Tibial nerve (tissue), 4 donors: ENCODE measurements at regions not wholly inside any gene's neighbourhood (a gene's known extent, or its start where the extent isn't known, plus 50 kb on each side); places are given as distances from the start of the nearest gene placed in this dataset.

Experiments
- DNase-seq, 2 donors: peaks; one replicate each; pipeline ENCODE4 v3.0.0-alpha.2; 2019; ENCODE audit warnings: low spot score in 2 of 2
- H3K27ac ChIP-seq, 4 donors: fragments of 200-600 bp; sonication (generic) in 3 of 4; one replicate each; pipeline ENCODE4 v1.5.1; 2017 to 2019; ENCODE audit warnings: mild to moderate bottlenecking in 1 of 4
- H3K27me3 ChIP-seq, 2 donors: fragments of 200-600 bp; sonication (generic) in 1 of 2; one replicate each; pipeline versions ENCODE4 v1.5.1 to v1.6.0; 2017 to 2019
- H3K36me3 ChIP-seq, 3 donors: fragments of 200-600 bp; sonication (generic); one replicate each; pipeline ENCODE4 v1.5.1; 2018 to 2019
- H3K4me1 ChIP-seq, 4 donors: fragments of 200-600 bp; sonication (generic) in 3 of 4; one replicate each; pipeline ENCODE4 v1.5.1; 2017 to 2019
- H3K4me3 ChIP-seq, 4 donors: fragments of 200-600 bp; sonication (generic) in 3 of 4; one replicate each; pipeline ENCODE4 v1.5.1; 2017 to 2019; ENCODE audit warnings: mild to moderate bottlenecking in 1 of 4, moderate library complexity in 1 of 4
- H3K9me3 ChIP-seq, 4 donors: fragments of 200-600 bp; sonication (generic) in 3 of 4; one replicate each; pipeline ENCODE4 v1.5.1; 2017 to 2019
- EP300 ChIP-seq, 2 donors: sonication (generic); formaldehyde crosslinking; IDR thresholded peaks; one replicate each; pipeline ENCODE4 v1.6.1; 2017; ENCODE audit warnings: antibody characterized with exemption in 2 of 2, mild to moderate bottlenecking in 1 of 2
- POLR2A ChIP-seq, 2 donors: fragments of 450-650 bp; IDR thresholded peaks; one replicate each; pipeline ENCODE4 v1.6.1; 2017; ENCODE audit warnings: antibody characterized with exemption in 2 of 2, mild to moderate bottlenecking in 2 of 2, moderate library complexity in 2 of 2
- WGBS, 2 donors: methylation state at CpG; one replicate each; pipeline ENCODE4 v1.1.5; 2018; 5-methylcytosine and 5-hydroxymethylcytosine counted together
- TF ChIP-seq, protein P1 (sequence below), 5 experiments: fragments of 200-600 bp in 3 of 5; fragments of 450-650 bp in 2 of 5; sonication (generic) in 3 of 5; IDR thresholded peaks; one replicate each; pipeline ENCODE4 v1.5.1; 2016 to 2019; ENCODE audit warnings: antibody characterized with exemption in 5 of 5, mild to moderate bottlenecking in 3 of 5, moderate library complexity in 2 of 5

DNA sequence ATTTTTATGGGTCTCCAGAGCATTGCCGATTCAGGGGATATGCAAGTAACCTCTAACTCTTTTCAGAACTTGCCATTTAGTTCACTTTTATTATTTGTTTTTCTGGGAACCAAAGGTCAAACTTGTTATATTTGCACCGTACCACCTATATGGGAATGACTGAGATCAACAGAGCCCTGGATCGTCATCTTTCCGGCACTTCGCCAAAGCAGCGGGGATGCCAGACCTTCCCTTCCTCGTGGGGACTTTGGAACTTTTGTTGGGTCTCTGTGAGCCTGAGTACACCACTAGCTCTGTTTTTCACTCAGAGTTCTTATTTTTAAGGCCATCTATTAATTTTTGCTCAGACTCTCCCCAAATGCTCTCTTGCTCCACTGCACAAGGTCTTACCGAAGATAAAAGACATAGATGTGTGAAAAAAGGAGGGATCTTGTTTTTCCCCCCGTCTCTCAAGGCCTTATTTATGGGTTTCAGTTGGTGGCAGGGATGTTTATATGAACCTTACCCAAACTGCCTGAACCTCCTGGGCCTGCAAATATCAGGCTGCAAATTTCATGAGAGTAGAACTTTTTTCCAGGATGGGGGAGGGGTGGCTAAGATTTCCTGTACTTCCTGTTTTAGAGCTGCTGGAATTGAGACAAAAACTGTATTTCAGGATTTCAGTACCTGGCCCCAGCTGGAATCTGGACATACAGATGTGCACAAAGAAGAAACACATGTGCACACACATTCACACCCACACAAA is 350.3 kb downstream of the HRH4 start:
- peaks cover 0 to 9% (median 0%) of the 10 kb centered on the region in 4 donors for H3K9me3 ChIP-seq
- 77 to 85% methylated on average over 9 of the region's 9 CpGs for WGBS, 2 donors
- H3K4me3 ChIP-seq: no peak overlapping the region
- no peaks in the 10 kb centered on the region for H3K4me1 ChIP-seq
- H3K27me3 ChIP-seq: no peaks in the 10 kb centered on the region
- no peaks in the 10 kb centered on the region for H3K36me3 ChIP-seq
- DNase-seq: no peak
- H3K27ac ChIP-seq: no peak overlapping the region
- TF ChIP-seq, protein P1, sequence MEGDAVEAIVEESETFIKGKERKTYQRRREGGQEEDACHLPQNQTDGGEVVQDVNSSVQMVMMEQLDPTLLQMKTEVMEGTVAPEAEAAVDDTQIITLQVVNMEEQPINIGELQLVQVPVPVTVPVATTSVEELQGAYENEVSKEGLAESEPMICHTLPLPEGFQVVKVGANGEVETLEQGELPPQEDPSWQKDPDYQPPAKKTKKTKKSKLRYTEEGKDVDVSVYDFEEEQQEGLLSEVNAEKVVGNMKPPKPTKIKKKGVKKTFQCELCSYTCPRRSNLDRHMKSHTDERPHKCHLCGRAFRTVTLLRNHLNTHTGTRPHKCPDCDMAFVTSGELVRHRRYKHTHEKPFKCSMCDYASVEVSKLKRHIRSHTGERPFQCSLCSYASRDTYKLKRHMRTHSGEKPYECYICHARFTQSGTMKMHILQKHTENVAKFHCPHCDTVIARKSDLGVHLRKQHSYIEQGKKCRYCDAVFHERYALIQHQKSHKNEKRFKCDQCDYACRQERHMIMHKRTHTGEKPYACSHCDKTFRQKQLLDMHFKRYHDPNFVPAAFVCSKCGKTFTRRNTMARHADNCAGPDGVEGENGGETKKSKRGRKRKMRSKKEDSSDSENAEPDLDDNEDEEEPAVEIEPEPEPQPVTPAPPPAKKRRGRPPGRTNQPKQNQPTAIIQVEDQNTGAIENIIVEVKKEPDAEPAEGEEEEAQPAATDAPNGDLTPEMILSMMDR (IDR thresholded peaks at IDR 0.05): no peak
- no peak for TF ChIP-seq POLR2A (IDR thresholded peaks at IDR 0.05)
- TF ChIP-seq EP300 (IDR thresholded peaks at IDR 0.05): no peak

DNA sequence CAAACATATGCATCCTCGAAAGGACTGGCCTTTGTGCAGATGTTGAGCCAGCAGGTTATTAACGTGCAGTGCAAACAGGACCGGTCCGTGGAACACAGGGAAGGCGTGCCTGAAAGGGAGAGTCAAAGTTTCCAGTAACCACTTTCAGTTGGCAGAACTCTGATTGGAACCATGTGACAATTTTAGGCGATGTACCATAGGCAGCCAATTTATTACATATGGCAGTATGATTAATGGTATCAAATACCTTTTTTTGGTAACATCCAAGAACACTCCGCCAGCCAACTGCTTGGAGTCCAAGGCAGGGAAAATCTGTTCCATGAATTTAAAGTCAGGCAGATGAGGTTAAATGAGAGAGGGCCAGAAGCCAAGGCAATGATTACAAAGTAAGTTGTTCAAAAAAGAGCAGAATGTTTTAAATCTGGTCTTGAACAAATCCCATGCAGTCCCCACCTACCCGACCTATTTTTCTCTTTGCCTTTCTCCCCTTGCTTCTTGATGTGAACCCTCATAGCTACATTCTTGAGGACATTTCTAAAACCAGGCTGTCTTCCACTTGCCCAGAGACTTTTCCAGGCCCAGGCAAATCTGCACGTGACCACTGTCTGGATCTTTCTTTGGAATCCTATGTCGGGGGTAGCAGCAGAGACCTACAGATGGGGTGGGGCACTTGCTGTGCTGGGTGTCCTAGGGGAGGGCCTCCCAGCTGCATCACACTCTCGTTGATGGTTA is 351.7 kb downstream of the HRH4 start:
- DNase-seq: no peak
- 72 to 73% methylated on average over 11 of the region's 11 CpGs for WGBS, 2 donors
- Histone ChIP-seq H3K9me3 (peaks cover 0 to 9% (median 0%) of the 10 kb centered on the region in 4 donors), H3K27me3 (no peaks in the 10 kb centered on the region), H3K27ac (no peak overlapping the region), H3K4me3 (no peak overlapping the region), H3K36me3 (no peaks in the 10 kb centered on the region), H3K4me1 (no peaks in the 10 kb centered on the region)
- no peak for TF ChIP-seq EP300 (IDR thresholded peaks at IDR 0.05)

DNA sequence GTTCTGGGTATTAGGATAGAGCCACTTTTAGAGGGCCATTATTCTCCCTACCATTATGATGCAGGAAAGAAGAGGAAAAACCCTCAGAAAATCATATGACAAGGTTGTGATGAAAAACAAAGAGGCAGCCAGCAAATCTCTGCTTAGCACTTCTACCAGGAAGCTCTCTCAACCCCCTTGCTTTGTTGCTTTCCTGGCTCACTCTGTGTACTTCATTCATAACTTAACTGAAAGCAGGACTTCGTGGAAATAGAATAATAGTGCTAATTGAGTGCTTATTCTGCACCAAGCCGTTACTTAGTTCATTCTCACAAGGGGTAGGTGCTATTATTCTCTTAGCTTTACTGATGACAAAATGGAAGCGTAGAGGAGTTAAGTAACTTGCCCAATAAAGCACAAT is 354.1 kb downstream of the HRH4 start:
- DNase-seq: no peak
- TF ChIP-seq, protein P1 (IDR thresholded peaks at IDR 0.05): no peak
- TF ChIP-seq EP300 (IDR thresholded peaks at IDR 0.05) (no peak), POLR2A (IDR thresholded peaks at IDR 0.05) (no peak)
- no peak overlapping the region for H3K27ac ChIP-seq
- H3K36me3 ChIP-seq: no peaks in the 10 kb centered on the region
- no peaks in the 10 kb centered on the region for H3K27me3 ChIP-seq
- H3K4me1 ChIP-seq: no peaks in the 10 kb centered on the region
- H3K9me3 ChIP-seq: no peaks in the 10 kb centered on the region
- no peak overlapping the region for H3K4me3 ChIP-seq
- 38 to 42% methylated on average over 3 of the region's 3 CpGs for WGBS, 2 donors

DNA sequence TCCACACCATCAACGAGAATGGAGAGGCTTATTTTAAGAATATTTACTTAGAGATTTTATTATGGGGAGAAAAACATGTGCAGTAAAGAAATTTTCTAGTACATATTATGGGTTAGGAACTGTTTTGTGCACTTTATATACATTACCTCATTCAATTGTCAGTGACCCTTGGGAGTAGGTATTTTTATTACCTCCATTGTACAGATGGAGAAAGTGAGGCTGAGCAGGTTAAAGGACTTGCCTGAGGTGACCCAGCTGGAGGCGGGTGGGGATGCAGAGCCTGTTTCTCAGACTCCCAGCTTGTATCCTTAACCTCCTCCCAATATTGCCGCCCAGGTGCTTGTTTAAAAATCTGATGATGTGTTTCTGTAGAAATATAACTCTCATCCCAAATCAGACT is 356.7 kb downstream of the HRH4 start:
- H3K9me3 ChIP-seq: no peaks in the 10 kb centered on the region
- DNase-seq: no peak
- TF ChIP-seq POLR2A (IDR thresholded peaks at IDR 0.05): no peak
- TF ChIP-seq, protein P1 (IDR thresholded peaks at IDR 0.05): no peak
- no peak for TF ChIP-seq EP300 (IDR thresholded peaks at IDR 0.05)
- no peaks in the 10 kb centered on the region for H3K4me1 ChIP-seq
- no peaks in the 10 kb centered on the region for H3K27me3 ChIP-seq
- H3K36me3 ChIP-seq: no peaks in the 10 kb centered on the region
- no peak overlapping the region for H3K27ac ChIP-seq
- no peak overlapping the region for H3K4me3 ChIP-seq
- 82 to 88% methylated on average over 3 of the region's 3 CpGs for WGBS, 2 donors

DNA sequence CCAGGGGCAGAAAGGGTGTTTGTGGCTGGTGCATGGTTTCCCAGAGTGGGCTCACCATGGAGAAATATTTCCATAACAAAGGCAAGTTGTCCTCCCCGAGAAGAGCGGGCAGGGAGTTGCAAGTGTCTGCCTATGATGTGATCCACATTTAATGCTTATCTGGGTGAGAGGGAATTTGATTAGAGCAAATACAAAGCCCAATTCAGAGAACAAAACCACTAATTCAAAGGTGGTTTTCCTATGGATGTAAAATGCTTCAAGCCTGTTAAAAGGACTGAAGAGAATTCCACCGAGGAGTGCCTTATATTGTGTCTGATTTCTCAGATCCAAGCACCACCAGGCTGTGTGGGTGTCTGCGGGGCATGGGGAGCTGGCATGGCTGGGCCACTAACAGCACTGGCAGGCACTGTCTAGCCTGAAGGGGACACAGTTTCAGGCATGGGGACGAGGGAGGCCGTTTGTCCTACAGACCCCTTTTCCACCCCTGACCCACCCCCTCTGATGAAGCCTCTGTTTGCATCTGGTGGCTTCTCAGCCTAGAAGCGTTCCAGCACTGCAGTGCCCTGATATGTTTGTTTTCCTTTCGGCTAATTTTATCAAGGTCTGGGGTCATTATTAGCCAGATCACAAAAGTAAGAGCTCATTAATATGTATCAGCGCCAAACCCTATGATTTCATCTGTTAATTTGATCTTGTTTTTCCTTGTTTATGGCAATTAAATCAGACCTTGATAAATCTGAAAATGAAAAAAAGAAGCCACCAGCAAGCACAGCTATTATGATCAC is 357.3 kb downstream of the HRH4 start:
- TF ChIP-seq EP300 (IDR thresholded peaks at IDR 0.05) (no peak), POLR2A (IDR thresholded peaks at IDR 0.05) (no peak)
- TF ChIP-seq, protein P1 (IDR thresholded peaks at IDR 0.05): no peak
- Histone ChIP-seq H3K4me1 (no peaks in the 10 kb centered on the region), H3K9me3 (no peaks in the 10 kb centered on the region), H3K27me3 (no peaks in the 10 kb centered on the region), H3K27ac (no peak overlapping the region), H3K4me3 (no peak overlapping the region), H3K36me3 (no peaks in the 10 kb centered on the region)
- 41 to 49% methylated on average over 9 of the region's 9 CpGs for WGBS, 2 donors
- no peak for DNase-seq
